Endothelial cell of umbilical vein (primary cell): ENCODE measurements at regions not wholly inside any gene's neighbourhood (a gene's known extent, or its start where the extent isn't known, plus 50 kb on each side); places are given as distances from the start of the nearest gene placed in this dataset.

Experiments
- CTCF ChIP-seq, 2 donors: IDR thresholded peaks; 1 replicate in 1 of 2; 2 replicates in 1 of 2; pipeline ENCODE4 v1.5.1; 2011; ENCODE audit warnings: low read length in 2 of 2, mild to moderate bottlenecking in 2 of 2, moderate library complexity in 2 of 2, control low read depth in 1 of 2, inconsistent platforms in 1 of 2, low read depth in 1 of 2; ENCODE audit not compliant: insufficient read depth in 1 of 2; ENCODE audit errors: extremely low read depth in 1 of 2
- EZH2 ChIP-seq: IDR thresholded peaks from 2 replicates; pipeline ENCODE4 v1.6.1; 2012; ENCODE audit warnings: borderline replicate concordance, low read depth, mild to moderate bottlenecking, moderate library complexity, low read length, inconsistent platforms; ENCODE audit not compliant: severe bottlenecking
- FOS ChIP-seq: IDR thresholded peaks from 2 replicates; pipeline ENCODE4 v1.6.1; 2011; ENCODE audit warnings: mild to moderate bottlenecking, low read length, moderate library complexity, borderline replicate concordance; ENCODE audit not compliant: insufficient read depth
- GATA2 ChIP-seq: IDR thresholded peaks from 2 replicates; pipeline ENCODE4 v1.7.0; 2011; ENCODE audit warnings: low read depth, mild to moderate bottlenecking, moderate library complexity, mixed read lengths, low read length; ENCODE audit not compliant: insufficient read length, insufficient read depth
- JUN ChIP-seq: IDR thresholded peaks from 2 replicates; pipeline ENCODE4 v1.6.1; 2011; ENCODE audit warnings: borderline replicate concordance, low read depth; ENCODE audit not compliant: insufficient read length, insufficient read depth
- MAX ChIP-seq: IDR thresholded peaks from 2 replicates; pipeline ENCODE4 v1.6.1; 2011; ENCODE audit not compliant: insufficient read depth, insufficient read length
- MYC ChIP-seq: IDR thresholded peaks from one replicate; pipeline ENCODE4 v1.6.1; 2011; ENCODE audit warnings: mild to moderate bottlenecking, low read depth, low read length
- POLR2A ChIP-seq: IDR thresholded peaks from 2 replicates; pipeline ENCODE4 v1.6.1; 2012; ENCODE audit warnings: low read depth, mild to moderate bottlenecking, control low read depth, low read length
- POLR2AphosphoS5 ChIP-seq: IDR thresholded peaks from 2 replicates; pipeline ENCODE4 v1.6.1; 2012; ENCODE audit warnings: low read depth, mild to moderate bottlenecking, control low read depth, low read length, moderate library complexity; ENCODE audit not compliant: insufficient read depth

GRCh38 chr18:56118422-56118821, 520.0 kb downstream of the TXNL1 start:
- TF ChIP-seq CTCF (IDR thresholded peaks at IDR 0.05; ENCODE audit: extremely low read depth in 1 of 2, insufficient read depth in 1 of 2, low read depth in 1 of 2, low read length in 2 of 2) (no peak), POLR2A (no peak), JUN (no peak), GATA2 (no peak), POLR2AphosphoS5 (no peak), MYC (no peak), EZH2 (no peak), FOS (no peak), MAX (no peak)
